ENCODE measurements at regions not wholly inside any gene's neighbourhood (a gene's known extent, or its start where the extent isn't known, plus 50 kb on each side); places are given as distances from the start of the nearest gene placed in this dataset.

- TF ChIP-seq, protein P1, sequence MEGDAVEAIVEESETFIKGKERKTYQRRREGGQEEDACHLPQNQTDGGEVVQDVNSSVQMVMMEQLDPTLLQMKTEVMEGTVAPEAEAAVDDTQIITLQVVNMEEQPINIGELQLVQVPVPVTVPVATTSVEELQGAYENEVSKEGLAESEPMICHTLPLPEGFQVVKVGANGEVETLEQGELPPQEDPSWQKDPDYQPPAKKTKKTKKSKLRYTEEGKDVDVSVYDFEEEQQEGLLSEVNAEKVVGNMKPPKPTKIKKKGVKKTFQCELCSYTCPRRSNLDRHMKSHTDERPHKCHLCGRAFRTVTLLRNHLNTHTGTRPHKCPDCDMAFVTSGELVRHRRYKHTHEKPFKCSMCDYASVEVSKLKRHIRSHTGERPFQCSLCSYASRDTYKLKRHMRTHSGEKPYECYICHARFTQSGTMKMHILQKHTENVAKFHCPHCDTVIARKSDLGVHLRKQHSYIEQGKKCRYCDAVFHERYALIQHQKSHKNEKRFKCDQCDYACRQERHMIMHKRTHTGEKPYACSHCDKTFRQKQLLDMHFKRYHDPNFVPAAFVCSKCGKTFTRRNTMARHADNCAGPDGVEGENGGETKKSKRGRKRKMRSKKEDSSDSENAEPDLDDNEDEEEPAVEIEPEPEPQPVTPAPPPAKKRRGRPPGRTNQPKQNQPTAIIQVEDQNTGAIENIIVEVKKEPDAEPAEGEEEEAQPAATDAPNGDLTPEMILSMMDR (IDR thresholded peaks at IDR 0.05; ENCODE audit: poor library complexity, severe bottlenecking): no peak
- TF ChIP-seq EP300 (conservative IDR thresholded peaks at IDR 0.05; ENCODE audit: poor library complexity, severe bottlenecking): no peak
- TF ChIP-seq, protein P2, sequence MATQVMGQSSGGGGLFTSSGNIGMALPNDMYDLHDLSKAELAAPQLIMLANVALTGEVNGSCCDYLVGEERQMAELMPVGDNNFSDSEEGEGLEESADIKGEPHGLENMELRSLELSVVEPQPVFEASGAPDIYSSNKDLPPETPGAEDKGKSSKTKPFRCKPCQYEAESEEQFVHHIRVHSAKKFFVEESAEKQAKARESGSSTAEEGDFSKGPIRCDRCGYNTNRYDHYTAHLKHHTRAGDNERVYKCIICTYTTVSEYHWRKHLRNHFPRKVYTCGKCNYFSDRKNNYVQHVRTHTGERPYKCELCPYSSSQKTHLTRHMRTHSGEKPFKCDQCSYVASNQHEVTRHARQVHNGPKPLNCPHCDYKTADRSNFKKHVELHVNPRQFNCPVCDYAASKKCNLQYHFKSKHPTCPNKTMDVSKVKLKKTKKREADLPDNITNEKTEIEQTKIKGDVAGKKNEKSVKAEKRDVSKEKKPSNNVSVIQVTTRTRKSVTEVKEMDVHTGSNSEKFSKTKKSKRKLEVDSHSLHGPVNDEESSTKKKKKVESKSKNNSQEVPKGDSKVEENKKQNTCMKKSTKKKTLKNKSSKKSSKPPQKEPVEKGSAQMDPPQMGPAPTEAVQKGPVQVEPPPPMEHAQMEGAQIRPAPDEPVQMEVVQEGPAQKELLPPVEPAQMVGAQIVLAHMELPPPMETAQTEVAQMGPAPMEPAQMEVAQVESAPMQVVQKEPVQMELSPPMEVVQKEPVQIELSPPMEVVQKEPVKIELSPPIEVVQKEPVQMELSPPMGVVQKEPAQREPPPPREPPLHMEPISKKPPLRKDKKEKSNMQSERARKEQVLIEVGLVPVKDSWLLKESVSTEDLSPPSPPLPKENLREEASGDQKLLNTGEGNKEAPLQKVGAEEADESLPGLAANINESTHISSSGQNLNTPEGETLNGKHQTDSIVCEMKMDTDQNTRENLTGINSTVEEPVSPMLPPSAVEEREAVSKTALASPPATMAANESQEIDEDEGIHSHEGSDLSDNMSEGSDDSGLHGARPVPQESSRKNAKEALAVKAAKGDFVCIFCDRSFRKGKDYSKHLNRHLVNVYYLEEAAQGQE (IDR thresholded peaks at IDR 0.05; ENCODE audit: borderline replicate concordance): no peak
- no peak for TF ChIP-seq RAD21 (conservative IDR thresholded peaks at IDR 0.05)
- TF ChIP-seq TAF1 (IDR thresholded peaks at IDR 0.05; ENCODE audit: low read depth): no peak
Observed at GRCh38 chr9:134532084-134532483, 109.5 kb upstream of the COL5A1 start.
